H1 (cell line): ENCODE measurements at regions not wholly inside any gene's neighbourhood (a gene's known extent, or its start where the extent isn't known, plus 50 kb on each side); places are given as distances from the start of the nearest gene placed in this dataset.

Source experiments
- CTCF ChIA-PET: fragments of 300-600 bp; sonication (Branson Sonifier 250); formaldehyde crosslinking; loops from one replicate; lab custom pipeline; 2021; ENCODE audit not compliant: partially characterized antibody; lab: Charles Lee
- POLR2A ChIA-PET: fragments of 300-600 bp; sonication (Branson Sonifier 250); formaldehyde crosslinking; loops from one replicate; lab custom pipeline; 2021; ENCODE audit warnings: inconsistent platforms; ENCODE audit not compliant: partially characterized antibody; lab: Charles Lee
- DNase-seq, 2 experiments: peaks; one replicate each; pipeline versions ENCODE4 v3.0.0 to v3.0.0-alpha.2; 2010 to 2022; ENCODE audit warnings: low spot score in 2 of 2, low read depth in 1 of 2, mixed read lengths in 1 of 2
- FAIRE-seq: peaks from 2 replicates; lab custom pipeline; 2011; peaks lifted over from hg19 to GRCh38; lab: Jason Lieb, UNC
- H2AFZ ChIP-seq: 2 replicates; pipeline ENCODE4 v1.8.1; 2012; ENCODE audit warnings: low read length, inconsistent platforms
- H2AK5ac ChIP-seq: 2 replicates; pipeline ENCODE4 v1.6.1; 2013; ENCODE audit warnings: low read depth, low read length
- H2BK120ac ChIP-seq: replicated peaks from 2 replicates; pipeline ENCODE3; 2013; ENCODE audit warnings: low read depth, low read length, inconsistent platforms
- H2BK12ac ChIP-seq: 2 replicates; pipeline ENCODE4 v1.6.1; 2013; ENCODE audit warnings: low read depth, low read length
- H2BK15ac ChIP-seq: 2 replicates; pipeline ENCODE4 v1.6.1; 2013; ENCODE audit warnings: low read length
- H2BK20ac ChIP-seq: 2 replicates; pipeline ENCODE4 v1.6.1; 2013; ENCODE audit warnings: low read length
- H2BK5ac ChIP-seq: 2 replicates; pipeline ENCODE4 v1.6.1; 2013; ENCODE audit warnings: low read depth, low read length
- H3K14ac ChIP-seq: 2 replicates; pipeline ENCODE4 v1.6.1; 2013; ENCODE audit warnings: inconsistent platforms; ENCODE audit not compliant: insufficient read length
- H3K18ac ChIP-seq: 2 replicates; pipeline ENCODE4 v1.6.1; 2013; ENCODE audit warnings: low read length; ENCODE audit errors: extremely low read depth
- H3K23ac ChIP-seq: 2 replicates; pipeline ENCODE4 v1.6.1; 2013; ENCODE audit warnings: inconsistent platforms; ENCODE audit not compliant: insufficient read length
- H3K23me2 ChIP-seq: 2 replicates; pipeline ENCODE4 v1.6.1; 2013; ENCODE audit warnings: low read depth, low read length
- H3K27ac ChIP-seq: 2 replicates; pipeline ENCODE4 v1.6.1; 2011; ENCODE audit warnings: low read depth, low read length, inconsistent platforms
- H3K27me3 ChIP-seq, 4 experiments: replicated peaks in 1 of 4; 1 replicate in 1 of 4; 2 replicates in 3 of 4; pipeline versions ENCODE4 v1.6.1 to v1.8.1; 2011 to 2013; ENCODE audit warnings: low read length in 3 of 4, mild to moderate bottlenecking in 3 of 4, inconsistent platforms in 2 of 4, mixed read lengths in 2 of 4, moderate library complexity in 1 of 4; ENCODE audit not compliant: control insufficient read depth in 3 of 4, insufficient read depth in 3 of 4; ENCODE audit errors: extremely low read depth in 1 of 4
- H3K36me3 ChIP-seq, 4 experiments: 2 replicates each; pipeline versions ENCODE4 v1.6.1 to v1.8.1; 2011 to 2013; ENCODE audit warnings: mild to moderate bottlenecking in 4 of 4, low read length in 3 of 4, moderate library complexity in 2 of 4, control low read depth in 1 of 4, inconsistent platforms in 1 of 4; ENCODE audit not compliant: insufficient read depth in 4 of 4, control insufficient read depth in 2 of 4
- H3K4ac ChIP-seq: replicated peaks from 2 replicates; pipeline ENCODE3; 2013; ENCODE audit warnings: low read length, low read depth, mixed read lengths, inconsistent platforms; ENCODE audit not compliant: insufficient read length
- H3K4me1 ChIP-seq, 4 experiments: replicated peaks in 1 of 4; 1 replicate in 1 of 4; 2 replicates in 3 of 4; pipeline versions ENCODE4 v1.6.1 to v1.8.1; 2011 to 2013; ENCODE audit warnings: low read length in 3 of 4, inconsistent platforms in 2 of 4, mixed read lengths in 1 of 4; ENCODE audit not compliant: insufficient read depth in 4 of 4, control insufficient read depth in 3 of 4
- H3K4me2 ChIP-seq, 2 experiments: 2 replicates each; pipeline versions ENCODE4 v1.6.1 to v1.8.1; 2011 to 2013; ENCODE audit warnings: low read depth in 2 of 2, low read length in 2 of 2, control low read depth in 1 of 2, inconsistent platforms in 1 of 2, mild to moderate bottlenecking in 1 of 2; ENCODE audit not compliant: insufficient read depth in 1 of 2
- H3K4me3 ChIP-seq, 4 experiments: fragments of 200-600, 300-600 bp in 1 of 4; sonication (generic), shearing (Covaris generic), sonication (Bioruptor Twin) in 1 of 4; 2 replicates each; pipeline versions ENCODE4 v1.5.1 to v1.8.1; 2011 to 2016; ENCODE audit warnings: low read length in 4 of 4, low read depth in 3 of 4, control low read depth in 2 of 4, inconsistent platforms in 2 of 4, mild to moderate bottlenecking in 2 of 4, mixed read lengths in 1 of 4, moderate library complexity in 1 of 4; ENCODE audit not compliant: insufficient read depth in 2 of 4; ENCODE audit errors: extremely low read depth in 1 of 4
- H3K56ac ChIP-seq: replicated peaks from 2 replicates; pipeline ENCODE3; 2013; ENCODE audit warnings: low read depth, mild to moderate bottlenecking, mixed read lengths, low read length, inconsistent platforms; ENCODE audit not compliant: insufficient read length
- H3K79me1 ChIP-seq: 2 replicates; pipeline ENCODE4 v1.6.1; 2013; ENCODE audit warnings: low read depth, low read length, control low read depth
- H3K79me2 ChIP-seq, 2 experiments: 2 replicates each; pipeline versions ENCODE4 v1.6.1 to v1.8.1; 2012 to 2013; ENCODE audit warnings: low read length in 2 of 2, mild to moderate bottlenecking in 2 of 2, inconsistent platforms in 1 of 2; ENCODE audit not compliant: insufficient read depth in 2 of 2, control insufficient read depth in 1 of 2
- H3K9ac ChIP-seq, 4 experiments: replicated peaks in 1 of 4; 1 replicate in 1 of 4; 2 replicates in 3 of 4; pipeline versions ENCODE4 v1.6.1 to v1.8.1; 2011 to 2013; ENCODE audit warnings: low read depth in 3 of 4, low read length in 3 of 4, control low read depth in 2 of 4, mild to moderate bottlenecking in 2 of 4, moderate library complexity in 2 of 4, inconsistent platforms in 1 of 4; ENCODE audit errors: extremely low read depth in 1 of 4
- H3K9me3 ChIP-seq, 2 experiments: 2 replicates each; pipeline versions ENCODE4 v1.6.1 to v1.8.1; 2012 to 2013; ENCODE audit warnings: mild to moderate bottlenecking in 2 of 2, moderate library complexity in 2 of 2, control low read depth in 1 of 2, inconsistent platforms in 1 of 2, low read depth in 1 of 2, low read length in 1 of 2, mixed read lengths in 1 of 2; ENCODE audit not compliant: insufficient read depth in 2 of 2
- H4K20me1 ChIP-seq, 2 experiments: replicated peaks in 1 of 2; 2 replicates each; pipeline versions ENCODE3 to v1.8.1; 2011 to 2013; ENCODE audit warnings: inconsistent platforms in 2 of 2, low read length in 2 of 2, mild to moderate bottlenecking in 1 of 2; ENCODE audit not compliant: insufficient read depth in 2 of 2, control insufficient read depth in 1 of 2
- H4K5ac ChIP-seq: 2 replicates; pipeline ENCODE4 v1.6.1; 2013; ENCODE audit warnings: low read length, low read depth, mixed read lengths, inconsistent platforms; ENCODE audit not compliant: insufficient read length
- H4K8ac ChIP-seq: 2 replicates; pipeline ENCODE4 v1.8.0; 2013; ENCODE audit warnings: mild to moderate bottlenecking, moderate library complexity, low read length, inconsistent platforms; ENCODE audit not compliant: insufficient read depth; ENCODE audit errors: extremely low read depth
- H4K91ac ChIP-seq: replicated peaks from 2 replicates; pipeline ENCODE3; 2013; ENCODE audit warnings: low read length, mixed read lengths, inconsistent platforms; ENCODE audit not compliant: insufficient read length
- SUZ12 ChIP-seq: fragments of 200-600 bp; sonication (generic); IDR thresholded peaks from 2 replicates; pipeline ENCODE4 v1.6.1; 2012; ENCODE audit warnings: mild to moderate bottlenecking, inconsistent platforms, low read length, moderate library complexity, mixed read lengths
- WGBS, 2 experiments: shearing (Covaris generic) in 1 of 2; methylation state at CpG; one replicate each; pipeline versions ENCODE4 v1.1.6 to v1.1.7; 2013 to 2015; ENCODE audit warnings: low lambda C conversion rate in 2 of 2, mixed read lengths in 2 of 2, inconsistent platforms in 1 of 2, low coverage in 1 of 2, missing lambda C conversion rate in 1 of 2; ENCODE audit not compliant: insufficient replicate concordance in 2 of 2, insufficient coverage in 1 of 2, insufficient read length in 1 of 2; ENCODE audit errors: extremely low coverage in 1 of 2, missing lambda C conversion rate in 1 of 2; 5-methylcytosine and 5-hydroxymethylcytosine counted together

GRCh38 chr2:239762106-239762505 lies 263.0 kb downstream of the NDUFA10 start:
- Histone ChIP-seq H2BK5ac (no peak overlapping the region), H2BK20ac (no peak overlapping the region), H3K9me3 (0 out of 4 replicates have a peak, but pooled peaks cover 0 to 4% of the 10 kb centered on the region in 2 experiments), H3K9ac (no peak overlapping the region), H3K56ac (no peak overlapping the region), H3K79me1 (no peaks in the 10 kb centered on the region), H3K4me2 (no peak overlapping the region), H3K79me2 (no peaks in the 10 kb centered on the region), H3K4ac (no peak overlapping the region), H3K4me3 (no peak overlapping the region), H3K23ac (no peak overlapping the region), H3K36me3 (no peaks in the 10 kb centered on the region), H3K27ac (no peak overlapping the region), H2AFZ (no peak overlapping the region), H3K27me3 (no peaks in the 10 kb centered on the region), H4K5ac (no peak overlapping the region), H2BK15ac (no peak overlapping the region), H4K91ac (no peak overlapping the region), H2AK5ac (no peak overlapping the region), H3K18ac (no peak overlapping the region), H3K4me1 (peaks cover 0 to 7% (median 0%) of the 10 kb centered on the region in 4 experiments; a peak in 2 of 7 replicates), H4K20me1 (no peaks in the 10 kb centered on the region), H3K14ac (no peak overlapping the region), H4K8ac (no peak overlapping the region), H2BK12ac (no peak overlapping the region), H2BK120ac (no peak overlapping the region), H3K23me2 (no peaks in the 10 kb centered on the region)
- ChIA-PET POLR2A (no interaction called here), CTCF (no interaction called here)
- FAIRE-seq (no peak), DNase-seq (no peak)
- WGBS, 2 experiments: 81% methylated on average over 2 of the region's 2 CpGs; no CpG with 5 or more reads in 1 of the 2 experiments
- no peak for TF ChIP-seq SUZ12
